GM18868 (cell line): ENCODE measurements at regions not wholly inside any gene's neighbourhood (a gene's known extent, or its start where the extent isn't known, plus 50 kb on each side); places are given as distances from the start of the nearest gene placed in this dataset.
"Not testable (repeated sequence)": the region's sequence is repeated elsewhere in the genome, so short reads cannot be mapped to it uniquely, and the experiment has no call there.

Experiments used
- ATAC-seq: cut with Tn5 transposase; IDR thresholded peaks from one replicate; pipeline ENCODE4 v1.9.1; 2021; ENCODE audit warnings: mild to moderate bottlenecking, moderate library complexity; ENCODE audit not compliant: unreplicated experiment

- ATAC-seq, result no peak
Measured at GRCh38 chr17:31631766-31632165, 227.3 kb downstream of the COPRS start.

DNA sequence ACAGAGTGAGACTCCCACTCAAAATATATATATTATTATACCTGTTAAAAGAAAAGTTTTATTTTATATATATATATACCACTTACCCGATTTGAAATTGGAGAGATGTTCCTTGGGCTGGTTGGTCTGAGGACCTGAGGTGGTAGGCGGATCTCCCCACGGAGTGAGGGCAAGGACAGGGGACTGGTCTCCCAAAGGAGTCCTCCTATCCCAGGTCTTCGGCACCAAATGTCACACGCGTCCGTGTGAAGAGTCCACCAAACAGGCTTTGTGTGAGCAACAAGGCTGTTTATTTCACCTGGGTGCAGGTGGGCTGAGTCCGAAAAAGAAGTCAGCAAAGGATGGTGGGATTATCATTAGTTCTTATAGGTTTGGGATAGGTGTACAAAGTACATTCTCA lies 228.2 kb downstream of the COPRS start:
- ATAC-seq, result not testable (repeated sequence)

- ATAC-seq, result no peak
Measured at GRCh38 chr17:31629696-31630470, 229.2 kb downstream of the COPRS start.

GRCh38 chr17:31627960-31628359 lies 231.1 kb downstream of the COPRS start:
- no peak for ATAC-seq

DNA sequence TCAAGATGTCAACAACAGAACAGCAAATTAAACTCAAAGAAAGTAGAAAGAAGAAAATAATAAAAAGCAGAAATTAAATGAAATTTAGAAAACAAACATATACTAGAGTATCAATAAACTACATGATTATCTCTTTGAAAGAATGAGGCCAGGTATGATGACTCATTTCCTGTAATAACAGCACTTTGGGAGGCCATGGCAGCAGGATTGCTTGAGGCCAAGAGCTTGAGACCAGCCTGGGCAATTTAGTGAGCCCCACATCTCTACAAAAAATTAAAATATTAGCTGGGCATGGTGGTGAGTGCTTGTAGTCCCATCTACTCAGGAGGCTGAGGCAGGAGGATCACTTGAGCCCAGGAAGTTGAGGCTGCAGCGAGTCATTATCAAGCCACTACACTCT lies 232.5 kb downstream of the RAB11FIP4 start:
- no peak for ATAC-seq

DNA sequence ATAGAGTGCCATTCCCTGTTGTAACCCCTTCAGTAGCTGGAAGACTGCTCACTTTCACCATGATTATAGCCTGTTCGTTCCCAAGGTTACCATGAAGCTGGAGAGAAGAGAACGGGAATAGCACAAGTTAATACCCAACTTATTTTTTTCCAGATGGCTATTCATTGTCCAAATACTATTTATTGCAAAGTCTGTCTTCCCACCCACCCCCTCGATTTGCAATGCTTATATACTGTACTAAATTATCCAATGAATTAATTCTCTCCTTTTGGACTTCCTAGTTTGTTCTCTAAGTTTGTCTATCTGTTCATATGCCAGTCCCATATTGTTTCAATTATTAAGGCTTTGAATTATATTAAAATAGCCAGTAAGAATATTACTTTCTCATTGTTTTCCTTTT lies 231.0 kb downstream of the RAB11FIP4 start:
- ATAC-seq, result no peak

DNA sequence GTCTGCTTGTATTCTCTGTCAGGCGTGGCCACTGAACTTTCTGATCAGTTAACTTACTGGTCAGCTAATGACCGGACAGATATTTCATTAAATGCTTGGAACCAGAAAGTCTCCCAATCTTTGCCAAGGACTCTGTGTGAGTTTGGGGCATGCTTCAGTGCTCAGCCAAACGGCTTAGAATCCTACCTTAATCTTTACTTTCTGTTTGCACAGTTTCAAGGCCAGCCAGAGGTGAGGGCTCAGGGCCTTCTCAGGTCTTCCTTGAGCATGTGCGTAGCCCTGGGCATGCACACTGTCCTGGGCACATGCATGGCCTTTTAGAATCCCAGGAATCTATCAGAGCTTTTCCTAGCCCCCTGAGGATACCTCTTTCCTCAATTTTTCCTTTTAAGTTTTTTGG lies 230.1 kb downstream of the RAB11FIP4 start:
- no peak for ATAC-seq

GRCh38 chr17:31611053-31611452 lies 219.6 kb downstream of the RAB11FIP4 start:
- ATAC-seq, result not testable (repeated sequence)

DNA sequence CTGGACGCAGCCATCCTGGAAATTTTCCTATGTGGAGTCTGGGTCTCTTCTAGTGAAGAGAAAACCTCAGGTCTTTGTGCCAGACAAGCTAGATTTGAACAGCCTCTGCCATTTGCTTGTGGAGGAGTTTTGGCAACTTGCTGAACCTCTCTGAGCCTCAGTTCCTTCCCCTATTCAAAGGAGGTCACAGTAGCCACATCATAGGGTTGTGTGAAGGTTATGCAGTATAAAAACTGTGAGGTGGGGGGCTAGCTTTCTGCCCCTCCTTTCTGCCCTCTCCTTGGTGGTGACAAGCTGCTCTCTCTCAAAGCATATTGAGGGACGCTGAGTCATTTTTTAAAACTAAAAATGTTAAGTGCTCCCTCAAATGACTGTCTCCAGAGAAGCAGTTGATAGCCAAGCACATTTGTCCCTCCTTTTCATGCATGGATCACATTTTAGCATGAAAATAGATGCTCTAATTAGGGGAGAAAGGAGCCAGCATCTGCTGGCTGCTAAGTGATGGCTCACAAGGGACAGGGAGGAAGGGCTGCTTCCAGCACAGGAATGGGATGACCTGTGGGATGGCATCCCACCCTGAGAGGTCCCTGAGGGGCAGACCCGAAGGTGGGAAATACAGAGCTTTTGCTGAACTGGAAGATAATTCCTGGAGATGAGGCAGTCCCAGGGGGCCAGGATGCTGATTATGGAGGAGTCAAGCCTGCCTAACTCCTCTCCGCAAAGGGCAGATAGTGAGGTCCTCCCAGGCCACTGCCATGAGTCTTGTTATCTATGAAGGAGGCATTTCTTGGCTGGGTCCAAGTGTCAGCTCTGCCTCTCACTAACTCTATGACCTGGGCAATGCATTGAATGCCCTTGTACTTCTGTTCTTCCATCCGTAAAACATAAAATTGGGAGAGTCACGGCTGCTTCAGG lies 218.8 kb downstream of the RAB11FIP4 start:
- ATAC-seq, result no peak

GRCh38 chr17:31609331-31609730 lies 217.9 kb downstream of the RAB11FIP4 start:
- no peak for ATAC-seq

- ATAC-seq, result no peak
Measured at GRCh38 chr17:31608659-31609254, 217.3 kb downstream of the RAB11FIP4 start.

DNA sequence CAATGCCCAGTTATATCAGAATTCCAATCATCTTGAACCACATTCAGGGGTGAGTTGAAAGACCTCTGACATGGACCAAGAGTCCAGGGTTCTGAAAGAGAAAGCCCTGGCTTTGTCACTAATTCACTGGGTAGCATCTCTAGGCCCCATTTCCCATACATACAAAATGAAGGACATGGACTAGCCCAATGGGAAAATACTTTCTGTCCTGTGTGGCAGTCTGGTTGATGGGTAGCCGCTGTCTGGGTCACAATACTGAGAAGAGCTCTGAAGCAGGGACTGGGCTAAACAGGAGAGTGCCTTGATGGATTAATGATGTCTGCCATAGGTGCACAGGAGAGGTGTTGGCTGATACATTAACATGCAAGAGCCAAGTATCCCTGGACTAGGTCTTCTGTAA lies 214.3 kb downstream of the RAB11FIP4 start:
- ATAC-seq, result no peak

GRCh38 chr17:31604936-31605335 lies 213.5 kb downstream of the RAB11FIP4 start:
- no peak for ATAC-seq

DNA sequence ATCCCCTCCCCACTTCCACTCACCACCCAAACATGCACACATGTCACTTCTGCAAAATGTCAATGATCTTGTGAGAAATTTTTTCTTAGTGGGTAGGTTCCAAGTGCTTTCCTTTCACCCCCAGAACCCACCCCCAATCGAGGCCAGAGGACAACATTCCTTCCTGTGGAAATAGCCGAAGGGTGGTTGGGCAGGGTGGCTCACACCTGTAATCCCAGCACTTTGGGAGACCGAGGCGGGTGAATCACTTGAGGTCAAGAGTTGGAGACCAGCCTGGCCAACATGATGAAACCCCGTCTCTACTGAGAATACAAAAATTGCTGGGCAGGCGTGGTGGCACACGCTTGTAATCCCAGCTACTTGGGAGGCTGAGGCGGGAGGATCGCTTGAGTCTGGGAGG lies 208.7 kb downstream of the RAB11FIP4 start:
- not testable (repeated sequence) for ATAC-seq

DNA sequence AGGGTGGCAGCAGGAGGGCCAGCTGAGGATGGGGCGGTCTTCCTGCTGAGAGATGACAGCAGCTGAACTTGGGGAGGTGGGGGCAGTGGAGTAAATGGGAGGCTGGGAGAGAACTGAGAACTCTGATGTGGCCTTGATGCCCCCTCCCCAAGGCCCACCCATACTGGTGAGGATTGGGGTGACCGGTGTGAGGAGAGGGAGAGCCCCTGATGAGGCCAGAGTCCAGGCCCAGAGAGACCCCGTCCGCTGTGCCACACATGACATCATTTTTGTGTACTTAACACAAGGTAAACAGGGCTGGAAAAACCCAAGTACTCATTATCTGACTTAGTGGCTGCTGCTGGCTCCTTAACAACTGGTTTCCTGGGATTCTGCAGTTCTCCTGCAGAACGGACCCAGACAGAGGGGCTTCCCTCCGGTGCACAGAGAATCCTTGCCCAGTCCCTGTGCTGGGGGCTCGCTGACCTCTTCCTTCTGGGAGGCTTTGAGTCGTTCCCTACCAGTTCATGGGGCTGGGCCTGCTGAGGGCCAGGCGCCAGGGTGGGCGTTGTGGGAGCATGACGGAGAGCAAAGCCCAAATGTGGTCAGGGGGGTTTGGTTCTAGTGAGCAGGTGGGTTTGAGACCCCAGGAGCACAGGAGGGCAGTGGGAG lies 207.6 kb downstream of the RAB11FIP4 start:
- ATAC-seq, result no peak

DNA sequence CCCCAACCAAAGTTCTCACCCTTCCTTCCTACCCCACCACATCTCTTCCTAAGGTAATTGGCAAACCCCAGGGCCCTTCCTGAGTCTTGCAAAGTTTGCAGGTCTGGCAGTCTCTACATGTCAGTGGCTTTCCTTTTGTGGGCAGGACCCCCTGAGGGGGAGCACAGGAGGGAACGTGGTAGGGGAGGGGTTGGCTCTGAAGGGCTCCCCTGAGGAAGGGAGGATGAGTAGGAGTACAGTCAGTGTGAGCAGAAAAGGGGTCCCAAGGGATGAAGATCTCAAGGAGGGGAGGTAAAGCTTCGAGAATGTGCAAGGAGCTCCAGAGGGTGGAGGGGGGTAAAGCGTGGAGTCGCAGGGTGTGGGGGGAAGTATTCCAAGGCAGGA lies 206.9 kb downstream of the RAB11FIP4 start:
- no peak for ATAC-seq

GRCh38 chr17:31597646-31598398 lies 206.3 kb downstream of the RAB11FIP4 start:
- ATAC-seq, result no peak

- peak; percentile 82 for ATAC-seq
Measured at GRCh38 chr17:31596382-31597323, 205.2 kb downstream of the RAB11FIP4 start.

- no peak for ATAC-seq
Measured at GRCh38 chr17:31595666-31596381, 204.3 kb downstream of the RAB11FIP4 start.
